ENCODE measurements at regions not wholly inside any gene's neighbourhood (a gene's known extent, or its start where the extent isn't known, plus 50 kb on each side); places are given as distances from the start of the nearest gene placed in this dataset.

GRCh38 chr7:118671149-118671548 lies 446.6 kb downstream of the ANKRD7 start:
- no peak for TF ChIP-seq CTCF (IDR thresholded peaks at IDR 0.05 in 4 of 5, conservative IDR thresholded peaks at IDR 0.05 in 1 of 5)
- TF ChIP-seq POLR2A (IDR thresholded peaks at IDR 0.05) = no peak

Data from gastrocnemius medialis (tissue), 4 donors.